NCI-H146 treated with DMSO at 0.1 percent for 48 hours (cell line): ENCODE measurements at regions not wholly inside any gene's neighbourhood (a gene's known extent, or its start where the extent isn't known, plus 50 kb on each side); places are given as distances from the start of the nearest gene placed in this dataset.

Experiments used
- DNase-seq: peaks from one replicate; lab custom pipeline; 2025; ENCODE audit not compliant: unreplicated experiment; lab: John Stamatoyannopoulos, UW

DNA sequence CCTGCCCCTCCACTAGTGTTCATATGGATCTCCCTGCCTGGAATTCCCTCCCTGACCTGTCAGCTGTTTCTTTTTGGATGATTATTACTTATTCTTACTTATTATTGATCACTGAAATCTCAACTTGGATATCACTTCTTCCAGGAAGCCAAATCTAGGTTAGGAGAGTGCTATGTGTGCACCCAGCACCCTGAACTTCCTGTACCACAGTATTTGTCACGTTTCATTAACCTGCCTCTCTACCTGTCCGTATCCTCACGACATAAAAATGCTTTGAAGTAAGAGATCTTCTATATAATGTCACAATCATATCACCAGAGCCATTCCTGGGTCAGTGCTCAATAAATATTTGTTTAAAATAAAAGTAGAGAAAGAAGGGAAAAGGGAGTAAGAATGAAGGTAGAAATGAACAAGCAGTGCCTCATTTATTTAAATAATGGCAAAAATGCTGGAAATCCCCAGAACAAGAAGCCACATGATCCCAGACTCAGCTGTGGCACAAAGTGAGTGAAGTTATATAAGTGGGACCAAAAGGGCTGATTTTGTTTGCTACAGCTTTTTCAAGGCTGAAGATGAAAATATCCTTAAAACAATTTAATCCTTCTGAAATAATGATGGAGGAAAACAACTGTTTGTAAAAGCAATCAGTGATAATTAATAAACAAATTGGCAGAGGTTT is 88.0 kb upstream of the MANEA start:
- no peak for DNase-seq

- DNase-seq = no peak
Measured at GRCh38 chr6:95496769-95497426, 80.4 kb upstream of the MANEA start.

GRCh38 chr6:95501032-95501904 is 76.1 kb upstream of the MANEA start:
- DNase-seq = no peak

DNA sequence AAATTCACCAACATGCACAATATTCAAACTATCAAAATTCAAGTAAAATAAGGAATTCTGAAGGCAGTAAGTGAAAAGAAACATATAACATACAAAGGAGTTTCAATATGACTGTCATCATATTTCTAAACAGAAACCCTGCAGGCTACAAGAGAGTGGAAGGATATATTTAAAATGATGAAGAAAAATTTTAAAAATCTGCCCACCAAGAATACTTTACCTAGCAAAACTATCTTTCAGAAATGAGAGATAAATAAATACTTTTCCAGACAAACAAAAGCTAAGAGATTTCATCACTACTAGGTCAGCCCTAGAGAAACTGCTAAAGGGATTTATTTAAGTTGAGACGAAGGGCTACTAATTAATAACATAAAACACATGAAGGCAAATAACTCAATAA is 73.8 kb upstream of the MANEA start:
- no peak for DNase-seq

DNA sequence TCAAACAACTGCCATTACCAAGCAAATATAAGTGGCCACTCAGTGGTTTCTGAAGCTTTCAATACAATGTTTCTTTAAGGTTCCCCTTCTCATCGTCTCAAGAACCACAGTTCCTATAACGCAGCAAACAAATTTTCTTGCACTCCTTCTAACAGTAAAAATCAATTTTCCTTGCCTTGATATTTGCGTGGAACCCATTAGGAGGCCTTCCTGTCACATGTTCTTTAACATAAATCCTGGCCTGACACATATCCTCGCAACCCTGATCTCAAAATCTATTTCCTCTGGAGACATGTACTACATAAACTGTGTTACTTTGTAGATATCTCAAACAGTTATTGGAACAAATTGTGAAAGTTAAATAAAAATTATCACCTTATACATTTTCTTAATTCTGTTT is 65.9 kb upstream of the MANEA start:
- no peak for DNase-seq

GRCh38 chr6:95515975-95516374 is 61.4 kb upstream of the MANEA start:
- no peak for DNase-seq

DNA sequence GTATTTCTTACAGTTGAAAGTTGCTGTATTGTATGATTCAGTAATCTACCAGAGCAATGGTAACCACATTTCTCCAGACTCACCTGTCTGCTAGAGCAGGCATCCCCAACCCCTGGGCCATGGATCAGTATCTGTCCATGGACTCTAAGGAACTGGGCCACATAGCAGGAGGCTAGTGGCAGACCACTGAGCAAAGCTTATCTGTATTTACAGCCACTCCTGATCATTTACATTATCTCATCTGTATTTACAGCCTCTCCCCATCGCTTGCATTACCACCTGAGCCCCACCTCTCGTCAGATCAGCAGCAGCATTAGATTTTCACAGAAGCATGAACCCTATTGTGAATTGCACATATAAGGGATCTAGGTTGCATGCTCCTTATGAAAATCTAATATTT is 60.3 kb upstream of the MANEA start:
- DNase-seq = no peak

DNA sequence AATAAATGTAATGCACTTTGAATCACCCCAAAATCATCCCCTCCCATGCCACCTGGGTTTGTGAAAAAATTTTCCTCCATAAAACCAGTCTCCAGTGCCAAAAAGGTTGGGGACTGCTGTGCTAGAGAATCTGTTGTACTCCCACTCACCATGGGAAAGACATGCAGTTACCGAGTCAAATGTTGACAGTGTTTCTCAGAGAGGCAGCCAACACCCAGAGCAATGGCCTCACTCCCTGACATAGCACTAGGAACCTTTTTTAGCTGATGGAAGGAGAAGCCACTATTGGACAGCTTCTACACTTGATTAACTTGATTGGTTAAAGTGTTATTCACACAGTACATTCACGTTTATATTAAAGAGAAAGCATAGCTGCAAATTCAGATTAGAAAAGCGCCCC is 59.8 kb upstream of the MANEA start:
- no peak for DNase-seq

DNA sequence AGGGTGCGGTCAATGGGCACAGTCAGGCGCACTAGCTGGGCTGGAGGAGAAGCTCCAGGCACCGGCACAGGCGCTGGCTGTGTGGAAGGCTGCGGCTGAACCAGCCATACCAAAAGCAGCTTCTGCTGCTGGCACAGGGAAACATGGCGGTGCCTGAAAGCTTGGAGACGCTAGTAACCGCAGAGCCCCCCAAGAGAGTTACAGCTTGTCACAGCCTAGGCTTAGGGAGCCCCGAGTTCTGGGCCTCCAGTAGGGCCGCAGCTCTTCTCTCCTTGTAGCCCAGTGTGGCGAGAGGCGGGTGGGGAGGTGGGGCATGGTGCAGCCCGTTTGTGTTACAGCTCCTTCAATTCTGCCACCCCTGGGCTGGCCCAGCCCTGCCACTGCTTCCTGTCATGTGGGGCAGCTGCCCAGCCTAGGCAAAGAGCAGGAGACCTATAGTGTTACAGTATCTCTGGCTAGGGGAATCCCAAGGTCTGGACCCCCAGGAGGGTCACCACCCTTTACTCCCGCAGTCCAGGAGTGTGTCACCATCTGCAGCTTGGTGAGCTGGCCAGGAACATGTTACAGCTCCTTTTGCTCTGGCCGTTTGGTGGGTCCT is 58.6 kb upstream of the MANEA start:
- DNase-seq = peak; percentile 37

GRCh38 chr6:95519228-95520037 is 57.9 kb upstream of the MANEA start:
- peak; percentile 93 for DNase-seq

GRCh38 chr6:95521181-95521580 is 56.2 kb upstream of the MANEA start:
- no peak for DNase-seq
